T-helper 1 cell treated with Interleukin-12 subunit alpha and Interleukin-12 subunit beta and Interleukin-4 antibody, amounts not matched to agents 30 μg/mL and 1 μg/mL, for 36 hours (primary cell): ENCODE measurements at regions not wholly inside any gene's neighbourhood (a gene's known extent, or its start where the extent isn't known, plus 50 kb on each side); places are given as distances from the start of the nearest gene placed in this dataset.

Experiments used
- H3K27ac Mint-ChIP-seq: one replicate; pipeline ENCODE4 v1.8.0; 2021; ENCODE audit warnings: mild to moderate bottlenecking, mixed read lengths
- H3K27me3 Mint-ChIP-seq: one replicate; pipeline ENCODE4 v1.8.0; 2021; ENCODE audit warnings: low read depth, mixed read lengths
- H3K36me3 Mint-ChIP-seq: one replicate; pipeline ENCODE4 v1.8.0; 2021; ENCODE audit warnings: low read depth, mixed read lengths
- H3K4me1 Mint-ChIP-seq: one replicate; pipeline ENCODE4 v1.8.0; 2021; ENCODE audit warnings: low read depth, mixed read lengths
- H3K4me3 Mint-ChIP-seq: one replicate; pipeline ENCODE4 v1.8.0; 2021; ENCODE audit warnings: mild to moderate bottlenecking, moderate library complexity, mixed read lengths
- H3K9me3 Mint-ChIP-seq: one replicate; pipeline ENCODE4 v1.8.0; 2021; ENCODE audit warnings: mixed read lengths

DNA sequence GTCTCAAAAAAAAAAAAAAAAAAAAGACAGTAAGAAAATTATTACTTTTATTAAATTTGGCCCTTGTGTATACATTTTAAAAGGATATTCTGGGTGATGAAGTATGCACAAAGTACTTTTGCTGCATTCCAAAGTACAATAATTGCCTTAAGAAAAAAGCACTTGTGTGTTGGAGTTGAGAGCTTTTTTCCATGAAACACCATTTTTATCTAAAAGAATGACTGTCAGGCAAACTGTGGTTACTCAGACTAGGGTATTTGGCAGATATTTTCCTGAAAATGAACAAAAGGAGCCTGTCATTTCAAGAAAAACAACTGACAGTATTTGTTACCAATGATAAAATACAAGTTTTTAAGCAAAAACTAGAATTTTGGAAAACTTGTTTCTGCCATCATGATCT lies 84.3 kb upstream of the PTPN3 start:
- H3K9me3 Mint-ChIP-seq, result no peaks in the 10 kb centered on the region

DNA sequence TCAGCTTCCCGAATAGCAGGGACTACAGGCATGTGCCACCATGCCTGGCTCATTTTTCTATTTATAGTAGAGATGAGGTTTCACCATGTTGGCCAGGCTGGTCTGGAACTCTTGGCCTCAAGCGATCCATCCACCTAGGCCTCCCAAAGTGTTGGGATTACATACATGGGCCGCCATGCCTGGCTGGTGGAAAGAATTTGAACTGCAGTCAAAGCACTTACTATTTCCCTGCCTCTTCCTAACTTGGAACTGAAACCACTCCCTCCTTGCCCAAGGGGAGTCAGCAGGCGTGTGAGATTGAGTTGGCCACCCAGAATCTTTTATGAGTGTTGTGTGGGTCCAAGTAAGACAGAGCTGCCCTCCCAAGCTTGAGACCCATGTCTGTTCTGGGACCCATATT lies 86.1 kb upstream of the PTPN3 start:
- H3K27ac Mint-ChIP-seq, result no peak overlapping the region
- no peak overlapping the region for H3K4me3 Mint-ChIP-seq
- H3K9me3 Mint-ChIP-seq, result no peaks in the 10 kb centered on the region
- H3K4me1 Mint-ChIP-seq, result no peaks in the 10 kb centered on the region
- H3K27me3 Mint-ChIP-seq, result peaks cover 10% of the 10 kb centered on the region
- no peaks in the 10 kb centered on the region for H3K36me3 Mint-ChIP-seq

More for the DNA sequence above, 84.3 kb upstream of the PTPN3 start:
- Mint-ChIP-seq H3K27ac (no peak overlapping the region), H3K27me3 (peaks cover 8% of the 10 kb centered on the region), H3K4me3 (no peak overlapping the region), H3K4me1 (no peaks in the 10 kb centered on the region), H3K36me3 (no peaks in the 10 kb centered on the region)

DNA sequence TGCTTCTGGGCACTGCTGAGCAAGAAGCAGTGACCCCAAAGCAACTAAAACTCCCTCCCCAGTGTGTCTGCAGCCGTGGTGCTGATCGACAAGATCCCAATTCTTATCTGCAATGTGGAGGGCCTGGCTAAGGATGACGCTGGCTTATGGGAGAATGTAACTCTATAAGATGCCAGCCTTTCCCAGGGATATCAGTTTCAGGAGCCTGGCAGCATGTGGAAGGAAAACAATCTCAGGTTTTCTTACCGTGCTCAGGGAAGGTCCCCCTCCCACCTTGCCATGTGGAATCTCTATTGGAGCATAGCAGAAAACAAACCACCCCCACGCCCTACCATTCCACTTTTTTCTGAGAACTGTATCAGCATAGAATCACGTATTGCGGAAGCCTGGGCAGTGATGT lies 87.7 kb upstream of the PTPN3 start:
- no peaks in the 10 kb centered on the region for H3K9me3 Mint-ChIP-seq
- no peak overlapping the region for H3K4me3 Mint-ChIP-seq
- H3K27ac Mint-ChIP-seq, result no peak overlapping the region
- peaks cover 21% of the 10 kb centered on the region for H3K27me3 Mint-ChIP-seq
- H3K36me3 Mint-ChIP-seq, result no peaks in the 10 kb centered on the region
- no peaks in the 10 kb centered on the region for H3K4me1 Mint-ChIP-seq

DNA sequence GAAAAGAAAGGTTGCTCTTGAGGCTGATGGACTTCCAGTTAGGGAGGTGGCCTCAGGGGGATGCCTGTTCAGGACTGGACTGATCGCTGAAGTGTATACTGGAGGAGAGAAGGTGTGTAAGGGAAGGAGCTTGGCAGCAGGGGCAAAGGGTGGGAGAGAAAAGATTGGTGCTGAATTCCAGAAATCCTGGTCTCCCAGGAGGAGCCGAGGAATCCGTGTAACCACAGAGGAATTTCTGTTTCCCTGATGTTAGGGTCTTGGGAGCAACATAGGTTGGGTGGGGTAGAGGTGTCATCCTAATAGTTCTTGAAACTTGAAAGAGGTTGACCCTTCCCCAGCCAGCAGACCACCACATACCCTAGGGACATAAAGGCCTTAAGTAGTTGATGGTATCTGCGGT lies 88.9 kb upstream of the PTPN3 start:
- H3K9me3 Mint-ChIP-seq, result no peaks in the 10 kb centered on the region
- H3K27me3 Mint-ChIP-seq, result peaks cover 22% of the 10 kb centered on the region
- H3K4me1 Mint-ChIP-seq, result no peaks in the 10 kb centered on the region
- no peak overlapping the region for H3K4me3 Mint-ChIP-seq
- no peak overlapping the region for H3K27ac Mint-ChIP-seq
- no peaks in the 10 kb centered on the region for H3K36me3 Mint-ChIP-seq

DNA sequence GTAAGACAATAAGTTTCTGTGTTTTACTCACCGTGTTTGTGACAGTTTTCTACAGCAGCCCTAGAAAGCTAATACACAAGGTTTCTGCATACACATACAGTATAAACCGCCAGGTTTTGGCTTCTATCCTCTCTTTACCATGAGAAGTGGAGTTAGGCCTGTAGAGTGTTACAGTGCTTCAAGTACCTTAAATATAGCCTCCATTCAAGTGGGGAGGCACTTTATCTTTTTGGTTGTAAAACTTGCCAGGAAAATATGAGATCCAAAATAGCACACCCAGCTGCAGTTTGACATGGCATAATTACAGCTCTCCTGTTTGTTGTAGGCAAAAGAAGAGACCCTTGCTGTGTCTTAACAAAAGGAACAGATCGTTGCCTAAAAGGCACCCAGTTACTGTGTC lies 90.3 kb upstream of the PTPN3 start:
- no peak overlapping the region for H3K27ac Mint-ChIP-seq

DNA sequence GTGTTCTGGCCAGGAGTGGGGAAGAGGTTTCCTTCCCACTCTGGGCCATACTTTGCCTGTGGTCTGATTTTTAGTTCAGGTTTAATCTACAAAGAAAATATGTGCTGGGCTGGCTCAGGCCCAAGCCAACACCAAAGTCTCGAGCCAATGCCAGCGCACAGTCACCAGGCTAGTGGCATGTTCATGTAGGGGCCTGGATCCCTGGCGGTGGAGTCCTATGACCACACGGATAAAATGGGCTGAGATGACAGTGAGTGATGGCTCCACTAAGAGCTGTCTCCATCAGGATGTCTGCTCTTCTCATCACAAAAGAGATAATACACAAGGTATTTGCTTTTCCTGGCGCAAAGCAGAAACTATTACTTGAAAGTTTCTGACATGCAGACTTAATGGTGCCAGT lies 92.9 kb upstream of the PTPN3 start:
- Mint-ChIP-seq H3K27ac (no peak overlapping the region), H3K9me3 (no peaks in the 10 kb centered on the region), H3K4me1 (no peaks in the 10 kb centered on the region), H3K27me3 (peaks cover 38% of the 10 kb centered on the region), H3K4me3 (no peak overlapping the region), H3K36me3 (no peaks in the 10 kb centered on the region)

More for the DNA sequence above, 90.3 kb upstream of the PTPN3 start:
- H3K4me1 Mint-ChIP-seq, result no peaks in the 10 kb centered on the region
- no peaks in the 10 kb centered on the region for H3K36me3 Mint-ChIP-seq
- H3K4me3 Mint-ChIP-seq, result no peak overlapping the region
- H3K9me3 Mint-ChIP-seq, result no peaks in the 10 kb centered on the region
- H3K27me3 Mint-ChIP-seq, result peaks cover 27% of the 10 kb centered on the region

- Mint-ChIP-seq H3K4me3 (no peak overlapping the region), H3K27ac (no peak overlapping the region), H3K27me3 (peaks cover 38% of the 10 kb centered on the region), H3K9me3 (no peaks in the 10 kb centered on the region), H3K36me3 (no peaks in the 10 kb centered on the region), H3K4me1 (no peaks in the 10 kb centered on the region)
Measured at GRCh38 chr9:109591691-109592090, 93.6 kb upstream of the PTPN3 start.

- Mint-ChIP-seq H3K36me3 (no peaks in the 10 kb centered on the region), H3K27ac (no peak overlapping the region), H3K4me1 (no peaks in the 10 kb centered on the region), H3K9me3 (no peaks in the 10 kb centered on the region), H3K4me3 (no peak overlapping the region), H3K27me3 (peaks cover 34% of the 10 kb centered on the region)
Measured at GRCh38 chr9:109593612-109594011, 95.5 kb upstream of the PTPN3 start.

- Mint-ChIP-seq H3K4me1 (no peaks in the 10 kb centered on the region), H3K36me3 (no peaks in the 10 kb centered on the region), H3K27me3 (peaks cover 27% of the 10 kb centered on the region), H3K27ac (no peak overlapping the region), H3K4me3 (no peak overlapping the region), H3K9me3 (no peaks in the 10 kb centered on the region)
Measured at GRCh38 chr9:109597496-109597895, 99.4 kb upstream of the PTPN3 start.

- H3K27me3 Mint-ChIP-seq, result peaks cover 25% of the 10 kb centered on the region
- H3K9me3 Mint-ChIP-seq, result no peaks in the 10 kb centered on the region
- H3K36me3 Mint-ChIP-seq, result no peaks in the 10 kb centered on the region
- no peak overlapping the region for H3K27ac Mint-ChIP-seq
- H3K4me1 Mint-ChIP-seq, result no peaks in the 10 kb centered on the region
- no peak overlapping the region for H3K4me3 Mint-ChIP-seq
Measured at GRCh38 chr9:109599131-109599530, 101.0 kb upstream of the PTPN3 start.

- Mint-ChIP-seq H3K9me3 (no peaks in the 10 kb centered on the region), H3K27ac (no peak overlapping the region), H3K27me3 (peaks cover 19% of the 10 kb centered on the region), H3K4me1 (no peaks in the 10 kb centered on the region), H3K36me3 (no peaks in the 10 kb centered on the region), H3K4me3 (no peak overlapping the region)
Measured at GRCh38 chr9:109599711-109600110, 101.6 kb upstream of the PTPN3 start.

- Mint-ChIP-seq H3K9me3 (no peaks in the 10 kb centered on the region), H3K4me1 (no peaks in the 10 kb centered on the region), H3K36me3 (no peaks in the 10 kb centered on the region), H3K27me3 (peaks cover 18% of the 10 kb centered on the region), H3K4me3 (no peak overlapping the region), H3K27ac (no peak overlapping the region)
Measured at GRCh38 chr9:109600142-109600541, 102.0 kb upstream of the PTPN3 start.

GRCh38 chr9:109601181-109601580 lies 103.1 kb upstream of the PTPN3 start:
- Mint-ChIP-seq H3K27me3 (peaks cover 18% of the 10 kb centered on the region), H3K9me3 (no peaks in the 10 kb centered on the region), H3K4me1 (no peaks in the 10 kb centered on the region), H3K36me3 (no peaks in the 10 kb centered on the region), H3K4me3 (no peak overlapping the region), H3K27ac (no peak overlapping the region)

GRCh38 chr9:109602987-109603386 lies 104.9 kb upstream of the PTPN3 start:
- Mint-ChIP-seq H3K27ac (no peak overlapping the region), H3K9me3 (no peaks in the 10 kb centered on the region), H3K4me3 (no peak overlapping the region), H3K4me1 (no peaks in the 10 kb centered on the region), H3K27me3 (peaks cover 18% of the 10 kb centered on the region), H3K36me3 (no peaks in the 10 kb centered on the region)

DNA sequence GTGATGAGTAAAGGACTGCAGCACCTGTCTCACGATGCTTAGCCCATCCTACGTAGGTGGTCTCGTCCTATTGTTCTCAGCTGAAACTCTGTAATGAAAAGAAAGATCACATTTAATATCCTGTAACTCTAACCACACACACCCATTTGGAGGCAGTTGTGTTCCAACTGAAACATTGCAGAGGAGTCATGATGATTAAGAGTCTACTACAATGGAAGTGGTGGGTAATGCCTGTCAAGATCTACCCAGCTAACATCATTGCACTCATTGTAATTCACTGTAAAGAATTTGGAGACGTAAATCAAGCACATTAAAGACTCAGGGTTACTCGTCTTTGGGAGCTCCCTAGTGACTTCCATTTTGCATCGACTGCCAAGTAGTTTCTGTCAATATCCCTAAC lies 106.0 kb upstream of the PTPN3 start:
- Mint-ChIP-seq H3K27me3 (peaks cover 24% of the 10 kb centered on the region), H3K4me1 (no peaks in the 10 kb centered on the region), H3K36me3 (no peaks in the 10 kb centered on the region)

DNA sequence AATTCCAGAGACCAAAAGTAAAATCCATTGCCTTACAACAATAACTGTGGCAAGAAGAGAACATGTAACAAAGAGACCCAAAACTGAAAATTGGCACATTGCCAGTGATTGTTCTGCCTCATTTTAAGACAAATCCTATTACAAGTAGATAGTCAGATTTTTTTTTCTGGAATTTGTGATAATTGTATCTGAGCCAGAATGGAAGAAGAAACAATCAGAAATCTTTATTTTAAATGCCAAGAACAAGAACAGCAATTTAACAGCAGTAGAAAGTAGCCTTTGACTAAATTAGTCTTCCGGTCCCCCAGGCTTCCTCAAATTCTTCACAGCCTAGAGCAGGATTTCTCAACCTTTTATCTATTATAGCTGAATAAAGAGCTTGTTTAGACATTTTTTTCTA lies 106.7 kb upstream of the PTPN3 start:
- H3K4me3 Mint-ChIP-seq, result no peak overlapping the region
- H3K36me3 Mint-ChIP-seq, result no peaks in the 10 kb centered on the region
- H3K4me1 Mint-ChIP-seq, result no peaks in the 10 kb centered on the region
- H3K27me3 Mint-ChIP-seq, result peaks cover 26% of the 10 kb centered on the region
- peaks cover 4% of the 10 kb centered on the region for H3K9me3 Mint-ChIP-seq
- H3K27ac Mint-ChIP-seq, result no peak overlapping the region

More for the DNA sequence above, 106.0 kb upstream of the PTPN3 start:
- Mint-ChIP-seq H3K4me3 (no peak overlapping the region), H3K27ac (no peak overlapping the region), H3K9me3 (peaks cover 4% of the 10 kb centered on the region)
